GM12878 (cell line): ENCODE measurements at regions not wholly inside any gene's neighbourhood (a gene's known extent, or its start where the extent isn't known, plus 50 kb on each side); places are given as distances from the start of the nearest gene placed in this dataset.

ENCODE experiments used
- ATAC-seq: fragments of 200-7000 bp; cut with Tn5 transposase; 3 replicates; pipeline ENCODE4 v1.9.1; 2020; ENCODE audit warnings: mild to moderate bottlenecking, moderate library complexity
- BruUV-seq: library from RNA; stranded (reverse); fragments of 400-500 nt; replicated peaks from 2 replicates; lab custom pipeline; 2021; lab: Mats Ljungman, UMichigan
- CTCF ChIA-PET: fragments of 300-600 bp; sonication (Branson Sonifier 250); formaldehyde crosslinking; extraction: SDS; loops from one replicate; lab custom pipeline; 2021; ENCODE audit warnings: inconsistent platforms; lab: Yijun Ruan, JAX
- POLR2A ChIA-PET: fragments of 350-600 bp; formaldehyde crosslinking; extraction: SDS; loops from one replicate; lab custom pipeline; 2021; ENCODE audit warnings: inconsistent platforms; lab: Charles Lee
- RAD21 ChIA-PET: fragments of 300-600 bp; sonication (Branson Sonifier 250); formaldehyde crosslinking; loops from one replicate; lab custom pipeline; 2023; ENCODE audit warnings: antibody characterized with exemption; ENCODE audit not compliant: unreplicated experiment; lab: Charles Lee
- SMC1A ChIA-PET: fragments of 300-600 bp; sonication (Branson Sonifier 250); formaldehyde crosslinking; loops from one replicate; lab custom pipeline; 2023; ENCODE audit not compliant: unreplicated experiment, uncharacterized antibody; lab: Charles Lee
- DNase-seq: peaks from one replicate; pipeline ENCODE4 v3.0.0-alpha.2; 2011; ENCODE audit warnings: low read depth, low spot score
- FAIRE-seq: peaks from 3 replicates; lab custom pipeline; 2011; peaks lifted over from hg19 to GRCh38; lab: Jason Lieb, UNC
- H2AFZ ChIP-seq: 2 replicates; pipeline ENCODE4 v1.6.0; 2011; ENCODE audit warnings: low read depth, low read length, control low read depth; ENCODE audit not compliant: control insufficient read depth
- H3K27ac ChIP-seq: 2 replicates; pipeline ENCODE4 v1.5.1; 2011; ENCODE audit warnings: control low read depth; ENCODE audit not compliant: control insufficient read depth, insufficient read depth
- H3K27me3 ChIP-seq, 2 experiments: replicated peaks in 1 of 2; 2 replicates each; pipeline versions ENCODE4 v1.6.0 to v1.6.1; 2011; ENCODE audit warnings: low read length in 1 of 2; ENCODE audit not compliant: control insufficient read depth in 2 of 2, insufficient read depth in 2 of 2
- H3K36me3 ChIP-seq, 2 experiments: 2 replicates each; pipeline ENCODE4 v1.5.1; 2011; ENCODE audit warnings: low read length in 1 of 2; ENCODE audit not compliant: control insufficient read depth in 2 of 2, insufficient read depth in 2 of 2
- H3K4me1 ChIP-seq: 2 replicates; pipeline ENCODE4 v1.6.1; 2011; ENCODE audit warnings: mild to moderate bottlenecking, low read length, moderate library complexity, mixed read lengths; ENCODE audit not compliant: control insufficient read depth, insufficient read depth
- H3K4me2 ChIP-seq: 2 replicates; pipeline ENCODE4 v1.6.0; 2011; ENCODE audit warnings: control low read depth; ENCODE audit not compliant: control insufficient read depth, insufficient read depth
- H3K4me3 ChIP-seq: fragments of 200-600 bp; sonication (generic); 2 replicates; pipeline ENCODE4 v1.5.1; 2016
- H3K79me2 ChIP-seq: 2 replicates; pipeline ENCODE4 v1.6.0; 2011; ENCODE audit warnings: low read length; ENCODE audit not compliant: control insufficient read depth, insufficient read depth
- H3K9ac ChIP-seq: 2 replicates; pipeline ENCODE4 v1.8.0; 2011; ENCODE audit warnings: low read length, control low read depth, mixed read lengths; ENCODE audit not compliant: control insufficient read depth, insufficient read depth
- H3K9me3 ChIP-seq: replicated peaks from 3 replicates; pipeline ENCODE4 v1.5.1; 2011; ENCODE audit warnings: mild to moderate bottlenecking, low read length; ENCODE audit not compliant: control insufficient read depth, insufficient read depth
- H4K20me1 ChIP-seq: 2 replicates; pipeline ENCODE4 v1.6.0; 2011; ENCODE audit not compliant: control insufficient read depth, insufficient read depth
- FOS ChIP-seq: IDR thresholded peaks from 3 replicates; pipeline ENCODE4 v1.6.1; 2011; ENCODE audit warnings: borderline replicate concordance; ENCODE audit not compliant: insufficient read length; ENCODE audit errors: extremely low read depth
- POU2F2 ChIP-seq: IDR thresholded peaks from 3 replicates; pipeline ENCODE4 v1.6.1; 2011; ENCODE audit warnings: low read depth, mild to moderate bottlenecking, low read length, borderline replicate concordance
- SRF ChIP-seq, 2 experiments: IDR thresholded peaks; 2 replicates each; pipeline ENCODE4 v1.6.1; 2011; ENCODE audit warnings: low read depth in 2 of 2, low read length in 2 of 2, mild to moderate bottlenecking in 1 of 2, moderate library complexity in 1 of 2
- ZBTB40 ChIP-seq: fragments of 450-650 bp; IDR thresholded peaks from 2 replicates; pipeline ENCODE4 v1.6.1; 2016; ENCODE audit warnings: mild to moderate bottlenecking, moderate library complexity, borderline replicate concordance
- in situ Hi-C: fragments of 300-500 bp; cut with MboI; formaldehyde crosslinking; loops from 9 replicates; pipeline ENCODE4 v1.14.3; 2018; ENCODE audit warnings: mixed read lengths
- intact Hi-C: fragments of 100-400 bp; cut with micrococcal nuclease; formaldehyde crosslinking; loops from one replicate; pipeline ENCODE4 v1.14.2; 2022; ENCODE audit not compliant: unreplicated experiment

GRCh38 chr5:174800435-174800834 lies 76.1 kb downstream of the MSX2 start:
- DNase-seq (no peak), ATAC-seq (no peak), FAIRE-seq (no peak)
- Histone ChIP-seq H3K9ac (no peak overlapping the region), H3K79me2 (no peaks in the 10 kb centered on the region), H3K27ac (no peak overlapping the region), H4K20me1 (no peaks in the 10 kb centered on the region), H3K4me1 (no peaks in the 10 kb centered on the region), H3K27me3 (no peaks in the 10 kb centered on the region; a peak in 1 of 4 replicates), H3K4me3 (no peak overlapping the region), H3K36me3 (no peaks in the 10 kb centered on the region), H3K9me3 (no peaks in the 10 kb centered on the region; the same call in 2 of the 3 replicates), H3K4me2 (no peak overlapping the region), H2AFZ (no peak overlapping the region)
- SMC1A ChIA-PET, result no interaction called here
- BruUV-seq, result no TSS peak
- TF ChIP-seq ZBTB40 (no peak), POU2F2 (no peak), FOS (no peak), SRF (IDR thresholded peaks at IDR 0.05; ENCODE audit: low read depth in 2 of 2, low read length in 2 of 2) (no peak)
- CTCF ChIA-PET, result no interaction called here
- in situ Hi-C loops (no loop called here), intact Hi-C loops (no loop called here)
- POLR2A ChIA-PET, result no interaction called here
- RAD21 ChIA-PET, result no interaction called here
